Thoracic aorta (tissue), 2 donors: ENCODE measurements at regions not wholly inside any gene's neighbourhood (a gene's known extent, or its start where the extent isn't known, plus 50 kb on each side); places are given as distances from the start of the nearest gene placed in this dataset.

Source experiments
- ATAC-seq: fragments of 150-250 bp; one replicate; pipeline ENCODE4 v1.8.0; 2017; ENCODE audit warnings: low read depth; ENCODE audit not compliant: insufficient number of reproducible peaks, low FRiP score
- DNase-seq: peaks from one replicate; pipeline ENCODE4 v3.0.0-alpha.2; 2020; ENCODE audit warnings: low spot score
- H3K27ac ChIP-seq, 2 donors: fragments of 200-600 bp; sonication (generic); 1 replicate in 1 of 2; 2 replicates in 1 of 2; pipeline ENCODE4 v1.5.1; 2016; ENCODE audit warnings: mild to moderate bottlenecking in 2 of 2, moderate library complexity in 2 of 2
- H3K27me3 ChIP-seq: fragments of 200-600 bp; sonication (generic); replicated peaks from 2 replicates; pipeline ENCODE4 v1.6.0; 2016; ENCODE audit warnings: mild to moderate bottlenecking; ENCODE audit not compliant: insufficient read depth
- H3K36me3 ChIP-seq: fragments of 200-600 bp; sonication (generic); one replicate; pipeline ENCODE4 v1.5.1; 2016
- H3K4me1 ChIP-seq, 2 donors: fragments of 200-600 bp; sonication (generic); 1 replicate in 1 of 2; 2 replicates in 1 of 2; pipeline versions ENCODE4 v1.5.1 to v1.6.0; 2016; ENCODE audit warnings: low read depth in 2 of 2, mild to moderate bottlenecking in 1 of 2; ENCODE audit not compliant: control insufficient read depth in 1 of 2
- H3K4me3 ChIP-seq: fragments of 200-600 bp; sonication (generic); 2 replicates; pipeline ENCODE4 v1.5.1; 2016; ENCODE audit warnings: mild to moderate bottlenecking
- H3K9me3 ChIP-seq: fragments of 200-600 bp; sonication (generic); 2 replicates; pipeline ENCODE4 v1.5.1; 2016
- CTCF ChIP-seq: fragments of 200-600 bp; sonication (generic); IDR thresholded peaks from one replicate; pipeline ENCODE4 v1.5.1; 2019; ENCODE audit warnings: antibody characterized with exemption

GRCh38 chr1:56077206-56077605 lies 502.2 kb downstream of the PLPP3 start:
- Histone ChIP-seq H3K27ac (peak overlapping the region in 1 of 2 donors; percentile 27), H3K36me3 (no peaks in the 10 kb centered on the region), H3K4me1 (peaks cover 18 to 31% of the 10 kb centered on the region in 2 donors), H3K27me3 (no peaks in the 10 kb centered on the region), H3K9me3 (no peaks in the 10 kb centered on the region), H3K4me3 (no peak overlapping the region)
- ATAC-seq (no peak), DNase-seq (no peak)
- no peak for TF ChIP-seq CTCF

DNA sequence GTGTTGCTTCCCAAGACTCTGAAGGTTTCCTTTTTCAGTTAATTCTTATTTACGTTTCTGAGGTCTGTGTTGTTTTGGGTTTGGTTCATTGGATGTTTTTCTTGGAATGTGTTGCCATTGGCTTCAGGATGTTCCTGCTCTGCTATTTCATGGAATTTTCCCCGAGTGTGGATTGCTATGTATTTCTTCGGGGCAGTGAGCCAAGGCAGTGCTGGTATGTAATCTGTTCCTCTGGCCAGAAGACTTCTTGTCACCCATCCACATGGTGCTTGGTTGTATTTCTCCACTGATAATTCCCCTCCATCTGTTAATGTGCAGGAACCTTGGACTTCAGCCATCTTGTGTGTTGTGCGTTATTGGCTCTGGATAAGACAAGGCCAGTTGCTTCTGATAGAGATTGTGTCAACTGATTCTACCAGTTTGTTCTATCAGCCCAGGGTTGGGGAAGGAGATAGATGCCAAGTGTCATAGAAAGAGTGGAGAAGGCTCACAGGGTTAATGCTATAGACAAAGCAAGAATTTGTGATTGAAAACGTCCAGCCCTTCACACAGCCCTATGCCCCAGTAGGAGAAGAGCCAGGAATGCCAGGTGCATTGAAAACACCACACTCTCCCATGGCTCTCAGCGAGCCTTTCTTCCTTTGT lies 505.2 kb downstream of the PLPP3 start:
- DNase-seq: peak; percentile 72
- Histone ChIP-seq H3K27ac (peak overlapping the region; percentile 81 to 85), H3K36me3 (no peaks in the 10 kb centered on the region), H3K4me3 (peak overlapping the region; percentile 37), H3K9me3 (no peaks in the 10 kb centered on the region), H3K4me1 (peaks cover 36 to 61% of the 10 kb centered on the region in 2 donors), H3K27me3 (no peaks in the 10 kb centered on the region)
- no peak for TF ChIP-seq CTCF
- ATAC-seq: peak; percentile 34

GRCh38 chr1:56073614-56074006 lies 505.8 kb downstream of the PLPP3 start:
- Histone ChIP-seq H3K27me3 (no peaks in the 10 kb centered on the region), H3K36me3 (no peaks in the 10 kb centered on the region), H3K4me1 (peaks cover 41 to 66% of the 10 kb centered on the region in 2 donors), H3K9me3 (no peaks in the 10 kb centered on the region), H3K27ac (peak overlapping the region; percentile 81 to 85), H3K4me3 (peak overlapping the region; percentile 37)
- ATAC-seq: peak; percentile 26
- TF ChIP-seq CTCF: no peak
- no peak for DNase-seq

- H3K36me3 ChIP-seq: no peaks in the 10 kb centered on the region
- H3K27me3 ChIP-seq: no peaks in the 10 kb centered on the region
- no peak for ATAC-seq
- no peak for TF ChIP-seq CTCF
- H3K4me1 ChIP-seq: peaks cover 41 to 70% of the 10 kb centered on the region in 2 donors
- peak overlapping the region; percentile 37 for H3K4me3 ChIP-seq
- no peaks in the 10 kb centered on the region for H3K9me3 ChIP-seq
- no peak for DNase-seq
- peak overlapping the region; percentile 81 to 85 for H3K27ac ChIP-seq
These were observed 506.2 kb downstream of the PLPP3 start for GRCh38 chr1:56073206-56073605.

GRCh38 chr1:56072310-56072709 lies 507.1 kb downstream of the PLPP3 start:
- Histone ChIP-seq H3K4me1 (peaks cover 41 to 79% of the 10 kb centered on the region in 2 donors), H3K9me3 (no peaks in the 10 kb centered on the region), H3K36me3 (no peaks in the 10 kb centered on the region), H3K27me3 (no peaks in the 10 kb centered on the region), H3K27ac (peak overlapping the region; percentile 81 to 85), H3K4me3 (no peak overlapping the region)
- no peak for ATAC-seq
- no peak for DNase-seq
- no peak for TF ChIP-seq CTCF
